ENCODE measurements at regions not wholly inside any gene's neighbourhood (a gene's known extent, or its start where the extent isn't known, plus 50 kb on each side); places are given as distances from the start of the nearest gene placed in this dataset.

- no peak for TF ChIP-seq CTCF (IDR thresholded peaks at IDR 0.05; ENCODE audit: low read length)
- TF ChIP-seq EZH2 (optimal IDR thresholded peaks at IDR 0.05; ENCODE audit: low read depth, low read length), result no peak
- TF ChIP-seq EZH2phosphoT487 (IDR thresholded peaks at IDR 0.05; ENCODE audit: low read length), result no peak
These were observed 1004.5 kb downstream of the SOCS6 start for GRCh38 chr18:71293322-71293721.
